ENCODE measurements at regions not wholly inside any gene's neighbourhood (a gene's known extent, or its start where the extent isn't known, plus 50 kb on each side); places are given as distances from the start of the nearest gene placed in this dataset.
"Not testable (repeated sequence)": the region's sequence is repeated elsewhere in the genome, so short reads cannot be mapped to it uniquely, and the experiment has no call there.

- 64 to 76% methylated on average over 1 of the region's 1 CpG for WGBS, 2 donors
- DNase-seq (ENCODE audit: low spot score in 2 of 2): no peak
- H3K4me3 ChIP-seq (ENCODE audit: low read depth, poor library complexity, severe bottlenecking): no peak overlapping the region
- intact Hi-C loops (cut with DNase I; ENCODE audit: low total_unique reads): no loop called here
- TF ChIP-seq CTCF (IDR thresholded peaks at IDR 0.05) (no peak), POLR2A (IDR thresholded peaks at IDR 0.05) (no peak)
Measured at GRCh38 chr7:112668561-112668960, 121.6 kb downstream of the TMEM168 start.

- DNase-seq (ENCODE audit: low spot score in 2 of 2): no peak
- no peak for TF ChIP-seq POLR2A (IDR thresholded peaks at IDR 0.05)
- no peak for TF ChIP-seq CTCF (IDR thresholded peaks at IDR 0.05)
- H3K4me3 ChIP-seq (ENCODE audit: low read depth, poor library complexity, severe bottlenecking): no peak overlapping the region
- intact Hi-C loops (cut with DNase I; ENCODE audit: low total_unique reads): no loop called here
Measured at GRCh38 chr7:112669306-112669705, 120.9 kb downstream of the TMEM168 start.

- no peak for TF ChIP-seq CTCF (IDR thresholded peaks at IDR 0.05)
- no peak for TF ChIP-seq POLR2A (IDR thresholded peaks at IDR 0.05)
- intact Hi-C loops (cut with DNase I; ENCODE audit: low total_unique reads): no loop called here
- no peak for DNase-seq (ENCODE audit: low spot score in 2 of 2)
- H3K4me3 ChIP-seq (ENCODE audit: low read depth, poor library complexity, severe bottlenecking): no peak overlapping the region
- WGBS, 2 donors: 79 to 83% methylated on average over 4 of the region's 4 CpGs
Measured at GRCh38 chr7:112670193-112670592, 120.0 kb downstream of the TMEM168 start.

GRCh38 chr7:112678626-112679025 lies 111.6 kb downstream of the TMEM168 start:
- intact Hi-C loops (cut with DNase I; ENCODE audit: low total_unique reads): no loop called here
- no peak for DNase-seq (ENCODE audit: low spot score in 2 of 2)
- TF ChIP-seq CTCF (IDR thresholded peaks at IDR 0.05) (no peak), POLR2A (IDR thresholded peaks at IDR 0.05) (no peak)
- 88 to 90% methylated on average over 6 of the region's 6 CpGs for WGBS, 2 donors
- no peak overlapping the region for H3K4me3 ChIP-seq (ENCODE audit: low read depth, poor library complexity, severe bottlenecking)

- DNase-seq (ENCODE audit: low spot score in 2 of 2); H3K4me3 ChIP-seq (ENCODE audit: low read depth, poor library complexity, severe bottlenecking); intact Hi-C loops (cut with DNase I; ENCODE audit: low total_unique reads): not testable (repeated sequence)
- WGBS, 2 donors: 73 to 75% methylated on average over 6 of the region's 6 CpGs
Measured at GRCh38 chr7:112689466-112690177, 100.6 kb downstream of the TMEM168 start.

GRCh38 chr7:112692333-112692732 lies 97.9 kb downstream of the TMEM168 start:
- no peak for DNase-seq (ENCODE audit: low spot score in 2 of 2)
- no peak overlapping the region for H3K4me3 ChIP-seq (ENCODE audit: low read depth, poor library complexity, severe bottlenecking)
- WGBS, 2 donors: 57 to 60% methylated on average over 2 of the region's 2 CpGs
- no peak for TF ChIP-seq CTCF (IDR thresholded peaks at IDR 0.05)
- TF ChIP-seq POLR2A (IDR thresholded peaks at IDR 0.05): no peak
- intact Hi-C loops (cut with DNase I; ENCODE audit: low total_unique reads): no loop called here

GRCh38 chr7:112697211-112697610 lies 93.0 kb downstream of the TMEM168 start:
- H3K4me3 ChIP-seq (ENCODE audit: low read depth, poor library complexity, severe bottlenecking); intact Hi-C loops (cut with DNase I; ENCODE audit: low total_unique reads); DNase-seq (ENCODE audit: low spot score in 2 of 2): not testable (repeated sequence)
- WGBS, 2 donors: 94 to 95% methylated on average over 28 to 29 of the region's 30 CpGs

Measured in lower leg skin (tissue), 4 donors.